Lung (tissue), 11 donors: ENCODE measurements at regions not wholly inside any gene's neighbourhood (a gene's known extent, or its start where the extent isn't known, plus 50 kb on each side); places are given as distances from the start of the nearest gene placed in this dataset.

Source experiments
- ATAC-seq: fragments of 200-7000 bp; cut with Tn5 transposase; one replicate; pipeline ENCODE4 v1.9.1; 2020; ENCODE audit warnings: moderate number of reproducible peaks; ENCODE audit not compliant: insufficient read depth, low FRiP score
- DNase-seq, 3 donors: peaks; one replicate each; pipeline ENCODE4 v3.0.0-alpha.2; 2013 to 2017
- H3K27ac ChIP-seq, 2 donors: one replicate each; pipeline ENCODE4 v1.5.1; 2013; ENCODE audit warnings: mild to moderate bottlenecking in 2 of 2, moderate library complexity in 2 of 2, control low read depth in 1 of 2, inconsistent platforms in 1 of 2, low read depth in 1 of 2, low read length in 1 of 2
- H3K27me3 ChIP-seq, 3 donors: one replicate each; pipeline ENCODE4 v1.5.1; 2013; ENCODE audit warnings: low read length in 2 of 3; ENCODE audit not compliant: control insufficient read depth in 3 of 3, insufficient read depth in 3 of 3
- H3K36me3 ChIP-seq, 4 donors: one replicate each; pipeline ENCODE4 v1.5.1; 2013; ENCODE audit warnings: low read length in 4 of 4, mild to moderate bottlenecking in 1 of 4, moderate library complexity in 1 of 4; ENCODE audit not compliant: control insufficient read depth in 4 of 4, insufficient read depth in 4 of 4
- H3K4me1 ChIP-seq, 5 donors: one replicate each; pipeline ENCODE4 v1.5.1; 2013; ENCODE audit warnings: low read length in 5 of 5, mild to moderate bottlenecking in 2 of 5, moderate library complexity in 1 of 5; ENCODE audit not compliant: control insufficient read depth in 5 of 5, insufficient read depth in 5 of 5
- H3K4me3 ChIP-seq: one replicate; pipeline ENCODE4 v1.5.1; 2013; ENCODE audit warnings: mild to moderate bottlenecking, control low read depth, moderate library complexity
- H3K9ac ChIP-seq, 2 donors: one replicate each; pipeline ENCODE4 v1.5.1; 2013; ENCODE audit warnings: low read length in 2 of 2, control low read depth in 1 of 2; ENCODE audit not compliant: insufficient read depth in 1 of 2
- H3K9me3 ChIP-seq, 4 donors: one replicate each; pipeline ENCODE4 v1.5.1; 2013; ENCODE audit warnings: low read length in 3 of 4, mild to moderate bottlenecking in 1 of 4, moderate library complexity in 1 of 4; ENCODE audit not compliant: control insufficient read depth in 4 of 4, insufficient read depth in 3 of 4
- CTCF ChIP-seq: IDR thresholded peaks from 2 replicates; pipeline ENCODE4 v1.5.1; 2012; ENCODE audit warnings: mild to moderate bottlenecking; ENCODE audit errors: control extremely low read depth, extremely low read depth
- WGBS, 2 donors: extraction: QIAGEN DNeasy Blood & Tissue Kit; methylation state at CpG; one replicate each; pipeline ENCODE4 v1.1.7; 2013; 5-methylcytosine and 5-hydroxymethylcytosine counted together
- donor health status: control.
- donor health status: control.
- donor health status: Bipolar disorder and iron deficiency.
- donor health status: healthy.
- donor health status: DM: yes; HTN: yes; CAD: no.

- no peak for TF ChIP-seq CTCF
- Histone ChIP-seq H3K4me3 (no peak overlapping the region), H3K27me3 (no peaks in the 10 kb centered on the region), H3K9ac (no peak overlapping the region), H3K9me3 (no peaks in the 10 kb centered on the region), H3K27ac (no peak overlapping the region), H3K36me3 (no peaks in the 10 kb centered on the region), H3K4me1 (peaks cover 0 to 19% (median 5%) of the 10 kb centered on the region in 5 donors)
- no peak for ATAC-seq
- WGBS, 2 donors, result 7 to 36% methylated on average over 2 of the region's 2 CpGs
- DNase-seq, result peak in 2 of 3 donors; percentile 40 to 61
Measured at GRCh38 chr1:101310506-101310905, 73.7 kb downstream of the S1PR1 start.

- no peak for TF ChIP-seq CTCF
- ATAC-seq, result no peak
- Histone ChIP-seq H3K27me3 (no peaks in the 10 kb centered on the region), H3K36me3 (no peaks in the 10 kb centered on the region), H3K9ac (no peak overlapping the region), H3K4me3 (no peak overlapping the region), H3K27ac (no peak overlapping the region), H3K4me1 (peaks cover 0 to 19% (median 5%) of the 10 kb centered on the region in 5 donors), H3K9me3 (no peaks in the 10 kb centered on the region)
- 88 to 94% methylated on average over 4 of the region's 4 CpGs for WGBS, 2 donors
- peak in 1 of 3 donors; percentile 24 for DNase-seq
Measured at GRCh38 chr1:101311146-101311920, 74.5 kb downstream of the S1PR1 start.

- H3K27me3 ChIP-seq, result no peaks in the 10 kb centered on the region
- DNase-seq, result no peak
- TF ChIP-seq CTCF, result no peak
- no peak for ATAC-seq
- 85 to 93% methylated on average over 4 of the region's 4 CpGs for WGBS, 2 donors
- peaks cover 0 to 19% (median 5%) of the 10 kb centered on the region in 5 donors for H3K4me1 ChIP-seq
- no peak overlapping the region for H3K27ac ChIP-seq
- H3K9ac ChIP-seq, result no peak overlapping the region
- no peaks in the 10 kb centered on the region for H3K36me3 ChIP-seq
- no peaks in the 10 kb centered on the region for H3K9me3 ChIP-seq
- no peak overlapping the region for H3K4me3 ChIP-seq
Measured at GRCh38 chr1:101312147-101312546, 75.3 kb downstream of the S1PR1 start.
